GM23338 (cell line): ENCODE measurements at regions not wholly inside any gene's neighbourhood (a gene's known extent, or its start where the extent isn't known, plus 50 kb on each side); places are given as distances from the start of the nearest gene placed in this dataset.

Source experiments
- ATAC-seq: fragments of 200-7000 bp; cut with Tn5 transposase; 3 replicates; pipeline ENCODE4 v1.9.1; 2020
- DNase-seq: peaks from one replicate; pipeline ENCODE4 v3.0.0-alpha.2; 2015; ENCODE audit warnings: low spot score
- H2AFZ ChIP-seq: fragments of 200-600 bp; sonication (generic); 2 replicates; pipeline ENCODE4 v1.8.0; 2016; ENCODE audit warnings: antibody characterized with exemption, mild to moderate bottlenecking, moderate library complexity
- H3F3A ChIP-seq: fragments of 200-600 bp; sonication (generic); replicated peaks from 2 replicates; pipeline ENCODE4 v1.8.0; 2017; ENCODE audit warnings: antibody characterized with exemption, mixed run types, low read depth
- H3K27ac ChIP-seq: fragments of 200-600 bp; sonication (generic); 2 replicates; pipeline ENCODE4 v1.6.1; 2016; ENCODE audit warnings: low read depth
- H3K27me3 ChIP-seq: fragments of 200-600 bp; sonication (generic); 2 replicates; pipeline ENCODE4 v1.8.0; 2016; ENCODE audit warnings: mild to moderate bottlenecking, mixed run types, moderate library complexity; ENCODE audit not compliant: insufficient read depth
- H3K36me3 ChIP-seq: fragments of 200-600 bp; sonication (generic); 2 replicates; pipeline ENCODE4 v1.8.0; 2016; ENCODE audit warnings: mild to moderate bottlenecking; ENCODE audit not compliant: insufficient read depth
- H3K4me1 ChIP-seq: fragments of 200-600 bp; sonication (generic); 2 replicates; pipeline ENCODE4 v1.8.0; 2016; ENCODE audit warnings: mild to moderate bottlenecking, moderate library complexity; ENCODE audit not compliant: insufficient read depth
- H3K4me2 ChIP-seq: fragments of 200-600 bp; sonication (generic); 2 replicates; pipeline ENCODE4 v1.7.1; 2017; ENCODE audit warnings: mixed run types
- H3K4me3 ChIP-seq: fragments of 200-600 bp; sonication (generic); 2 replicates; pipeline ENCODE4 v1.6.1; 2016; ENCODE audit warnings: mixed run types
- H3K79me2 ChIP-seq: fragments of 200-600 bp; sonication (generic); replicated peaks from 2 replicates; pipeline ENCODE4 v1.8.0; 2017; ENCODE audit warnings: mild to moderate bottlenecking; ENCODE audit not compliant: insufficient read depth
- H3K9me2 ChIP-seq: fragments of 200-600 bp; sonication (generic); 2 replicates; pipeline ENCODE4 v1.8.0; 2017; ENCODE audit not compliant: insufficient read depth
- H4K20me1 ChIP-seq: fragments of 200-600 bp; sonication (generic); replicated peaks from 2 replicates; pipeline ENCODE4 v1.8.0; 2017; ENCODE audit warnings: mild to moderate bottlenecking; ENCODE audit not compliant: insufficient read depth
- H3K27ac Mint-ChIP-seq: 2 replicates; pipeline ENCODE4 v1.8.0; 2020; ENCODE audit warnings: inconsistent platforms, mild to moderate bottlenecking, moderate library complexity, mixed read lengths
- H3K27me3 Mint-ChIP-seq: 3 replicates; pipeline ENCODE4 v1.8.0; 2022; ENCODE audit warnings: low read depth, mild to moderate bottlenecking, moderate library complexity, mixed read lengths, inconsistent platforms; ENCODE audit not compliant: insufficient read depth, poor library complexity
- H3K36me3 Mint-ChIP-seq: 3 replicates; pipeline ENCODE4 v1.8.0; 2021; ENCODE audit warnings: low read depth, mild to moderate bottlenecking, inconsistent platforms, moderate library complexity, mixed read lengths
- H3K4me1 Mint-ChIP-seq: 3 replicates; pipeline ENCODE4 v1.8.0; 2020; ENCODE audit warnings: mild to moderate bottlenecking, inconsistent platforms, mixed read lengths
- H3K4me3 Mint-ChIP-seq: 3 replicates; pipeline ENCODE4 v1.8.0; 2021; ENCODE audit warnings: moderate library complexity, mild to moderate bottlenecking, inconsistent platforms, mixed read lengths
- H3K9me3 Mint-ChIP-seq: 3 replicates; pipeline ENCODE4 v1.8.0; 2020; ENCODE audit warnings: moderate library complexity, mild to moderate bottlenecking, inconsistent platforms, mixed read lengths
- ETS1 ChIP-seq: IDR thresholded peaks from 2 replicates; pipeline ENCODE4 v1.6.1; 2016; ENCODE audit warnings: antibody characterized with exemption
- EZH2 ChIP-seq: fragments of 200-600 bp; sonication (generic); IDR thresholded peaks from one replicate; pipeline ENCODE4 v1.8.0; 2017; ENCODE audit warnings: antibody characterized with exemption, mild to moderate bottlenecking, low read depth; ENCODE audit not compliant: unreplicated experiment
- EZH2phosphoT487 ChIP-seq: fragments of 200-600 bp; sonication (generic); IDR thresholded peaks from one replicate; pipeline ENCODE4 v1.8.1; 2018; ENCODE audit warnings: antibody characterized with exemption; ENCODE audit not compliant: unreplicated experiment
- JUNB ChIP-seq: IDR thresholded peaks from one replicate; pipeline ENCODE4 v1.6.1; 2016; ENCODE audit warnings: antibody characterized with exemption; ENCODE audit not compliant: unreplicated experiment
- NANOG ChIP-seq: IDR thresholded peaks from 2 replicates; pipeline ENCODE4 v1.6.1; 2016; ENCODE audit warnings: antibody characterized with exemption, borderline replicate concordance
- POLR2AphosphoS5 ChIP-seq: IDR thresholded peaks from 2 replicates; pipeline ENCODE4 v1.6.1; 2016; ENCODE audit warnings: antibody characterized with exemption, low read depth
- STAT1 ChIP-seq: IDR thresholded peaks from one replicate; pipeline ENCODE4 v1.6.1; 2016; ENCODE audit warnings: antibody characterized with exemption; ENCODE audit not compliant: unreplicated experiment
- ZNF114 ChIP-seq: fragments of 250-450 bp; sonication (Bioruptor Pico); IDR thresholded peaks from 2 replicates; pipeline ENCODE4 v1.5.0; 2020; ENCODE audit warnings: mild to moderate bottlenecking, moderate library complexity
- TF ChIP-seq, protein P1 (sequence below): fragments of 250-450 bp; sonication (Bioruptor Pico); IDR thresholded peaks from 2 replicates; pipeline ENCODE4 v1.5.0; 2020; ENCODE audit warnings: mild to moderate bottlenecking, moderate library complexity
- TF ChIP-seq, protein P2 (sequence below), 2 experiments: fragments of 200-600 bp in 1 of 2; sonication (generic) in 1 of 2; conservative IDR thresholded peaks; 2 replicates each; pipeline versions ENCODE4 v1.5.1 to v1.6.1; 2016 to 2017; ENCODE audit warnings: antibody characterized with exemption in 2 of 2, low read depth in 2 of 2, mild to moderate bottlenecking in 2 of 2, moderate library complexity in 1 of 2

DNA sequence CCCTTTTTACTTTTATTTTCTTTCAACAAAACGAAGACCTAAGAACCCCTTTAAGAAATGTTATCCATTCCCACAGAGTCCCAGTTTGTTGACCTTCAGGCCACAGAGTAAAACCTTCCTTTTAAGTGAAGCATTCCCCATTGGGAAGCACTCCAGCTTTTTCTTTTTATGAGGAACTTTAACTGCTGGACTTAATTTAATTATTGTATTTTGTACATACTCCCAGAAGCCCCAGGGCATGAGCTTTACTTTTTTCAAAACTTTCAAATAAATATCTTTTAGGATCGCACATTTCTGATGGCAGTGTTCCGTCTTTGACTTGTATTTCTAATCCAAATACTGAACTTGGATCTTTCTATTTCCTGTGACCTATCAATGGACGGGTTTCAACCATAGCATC lies 68.9 kb downstream of the ZIC5 start:
- ATAC-seq, result no peak
- Mint-ChIP-seq H3K27me3 (peaks cover 18% of the 10 kb centered on the region), H3K36me3 (no peaks in the 10 kb centered on the region), H3K4me3 (no peak overlapping the region), H3K4me1 (peaks cover 58% of the 10 kb centered on the region), H3K9me3 (no peaks in the 10 kb centered on the region), H3K27ac (no peak overlapping the region)
- TF ChIP-seq ETS1 (no peak), NANOG (no peak), JUNB (no peak), ZNF114 (CRISPR knock-in tag) (no peak), EZH2phosphoT487 (no peak), STAT1 (no peak), EZH2 (no peak), POLR2AphosphoS5 (no peak)
- TF ChIP-seq, protein P1, sequence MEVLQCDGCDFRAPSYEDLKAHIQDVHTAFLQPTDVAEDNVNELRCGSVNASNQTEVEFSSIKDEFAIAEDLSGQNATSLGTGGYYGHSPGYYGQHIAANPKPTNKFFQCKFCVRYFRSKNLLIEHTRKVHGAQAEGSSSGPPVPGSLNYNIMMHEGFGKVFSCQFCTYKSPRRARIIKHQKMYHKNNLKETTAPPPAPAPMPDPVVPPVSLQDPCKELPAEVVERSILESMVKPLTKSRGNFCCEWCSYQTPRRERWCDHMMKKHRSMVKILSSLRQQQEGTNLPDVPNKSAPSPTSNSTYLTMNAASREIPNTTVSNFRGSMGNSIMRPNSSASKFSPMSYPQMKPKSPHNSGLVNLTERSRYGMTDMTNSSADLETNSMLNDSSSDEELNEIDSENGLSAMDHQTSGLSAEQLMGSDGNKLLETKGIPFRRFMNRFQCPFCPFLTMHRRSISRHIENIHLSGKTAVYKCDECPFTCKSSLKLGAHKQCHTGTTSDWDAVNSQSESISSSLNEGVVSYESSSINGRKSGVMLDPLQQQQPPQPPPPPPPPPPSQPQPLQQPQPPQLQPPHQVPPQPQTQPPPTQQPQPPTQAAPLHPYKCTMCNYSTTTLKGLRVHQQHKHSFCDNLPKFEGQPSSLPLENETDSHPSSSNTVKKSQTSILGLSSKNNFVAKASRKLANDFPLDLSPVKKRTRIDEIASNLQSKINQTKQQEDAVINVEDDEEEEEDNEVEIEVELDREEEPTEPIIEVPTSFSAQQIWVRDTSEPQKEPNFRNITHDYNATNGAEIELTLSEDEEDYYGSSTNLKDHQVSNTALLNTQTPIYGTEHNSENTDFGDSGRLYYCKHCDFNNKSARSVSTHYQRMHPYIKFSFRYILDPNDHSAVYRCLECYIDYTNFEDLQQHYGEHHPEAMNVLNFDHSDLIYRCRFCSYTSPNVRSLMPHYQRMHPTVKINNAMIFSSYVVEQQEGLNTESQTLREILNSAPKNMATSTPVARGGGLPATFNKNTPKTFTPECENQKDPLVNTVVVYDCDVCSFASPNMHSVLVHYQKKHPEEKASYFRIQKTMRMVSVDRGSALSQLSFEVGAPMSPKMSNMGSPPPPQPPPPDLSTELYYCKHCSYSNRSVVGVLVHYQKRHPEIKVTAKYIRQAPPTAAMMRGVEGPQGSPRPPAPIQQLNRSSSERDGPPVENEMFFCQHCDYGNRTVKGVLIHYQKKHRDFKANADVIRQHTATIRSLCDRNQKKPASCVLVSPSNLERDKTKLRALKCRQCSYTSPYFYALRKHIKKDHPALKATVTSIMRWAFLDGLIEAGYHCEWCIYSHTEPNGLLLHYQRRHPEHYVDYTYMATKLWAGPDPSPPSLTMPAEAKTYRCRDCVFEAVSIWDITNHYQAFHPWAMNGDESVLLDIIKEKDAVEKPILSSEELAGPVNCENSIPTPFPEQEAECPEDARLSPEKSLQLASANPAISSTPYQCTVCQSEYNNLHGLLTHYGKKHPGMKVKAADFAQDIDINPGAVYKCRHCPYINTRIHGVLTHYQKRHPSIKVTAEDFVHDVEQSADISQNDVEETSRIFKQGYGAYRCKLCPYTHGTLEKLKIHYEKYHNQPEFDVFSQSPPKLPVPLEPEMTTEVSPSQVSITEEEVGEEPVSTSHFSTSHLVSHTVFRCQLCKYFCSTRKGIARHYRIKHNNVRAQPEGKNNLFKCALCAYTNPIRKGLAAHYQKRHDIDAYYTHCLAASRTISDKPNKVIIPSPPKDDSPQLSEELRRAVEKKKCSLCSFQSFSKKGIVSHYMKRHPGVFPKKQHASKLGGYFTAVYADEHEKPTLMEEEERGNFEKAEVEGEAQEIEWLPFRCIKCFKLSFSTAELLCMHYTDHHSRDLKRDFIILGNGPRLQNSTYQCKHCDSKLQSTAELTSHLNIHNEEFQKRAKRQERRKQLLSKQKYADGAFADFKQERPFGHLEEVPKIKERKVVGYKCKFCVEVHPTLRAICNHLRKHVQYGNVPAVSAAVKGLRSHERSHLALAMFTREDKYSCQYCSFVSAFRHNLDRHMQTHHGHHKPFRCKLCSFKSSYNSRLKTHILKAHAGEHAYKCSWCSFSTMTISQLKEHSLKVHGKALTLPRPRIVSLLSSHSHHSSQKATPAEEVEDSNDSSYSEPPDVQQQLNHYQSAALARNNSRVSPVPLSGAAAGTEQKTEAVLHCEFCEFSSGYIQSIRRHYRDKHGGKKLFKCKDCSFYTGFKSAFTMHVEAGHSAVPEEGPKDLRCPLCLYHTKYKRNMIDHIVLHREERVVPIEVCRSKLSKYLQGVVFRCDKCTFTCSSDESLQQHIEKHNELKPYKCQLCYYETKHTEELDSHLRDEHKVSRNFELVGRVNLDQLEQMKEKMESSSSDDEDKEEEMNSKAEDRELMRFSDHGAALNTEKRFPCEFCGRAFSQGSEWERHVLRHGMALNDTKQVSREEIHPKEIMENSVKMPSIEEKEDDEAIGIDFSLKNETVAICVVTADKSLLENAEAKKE, result no peak
- TF ChIP-seq, protein P2, sequence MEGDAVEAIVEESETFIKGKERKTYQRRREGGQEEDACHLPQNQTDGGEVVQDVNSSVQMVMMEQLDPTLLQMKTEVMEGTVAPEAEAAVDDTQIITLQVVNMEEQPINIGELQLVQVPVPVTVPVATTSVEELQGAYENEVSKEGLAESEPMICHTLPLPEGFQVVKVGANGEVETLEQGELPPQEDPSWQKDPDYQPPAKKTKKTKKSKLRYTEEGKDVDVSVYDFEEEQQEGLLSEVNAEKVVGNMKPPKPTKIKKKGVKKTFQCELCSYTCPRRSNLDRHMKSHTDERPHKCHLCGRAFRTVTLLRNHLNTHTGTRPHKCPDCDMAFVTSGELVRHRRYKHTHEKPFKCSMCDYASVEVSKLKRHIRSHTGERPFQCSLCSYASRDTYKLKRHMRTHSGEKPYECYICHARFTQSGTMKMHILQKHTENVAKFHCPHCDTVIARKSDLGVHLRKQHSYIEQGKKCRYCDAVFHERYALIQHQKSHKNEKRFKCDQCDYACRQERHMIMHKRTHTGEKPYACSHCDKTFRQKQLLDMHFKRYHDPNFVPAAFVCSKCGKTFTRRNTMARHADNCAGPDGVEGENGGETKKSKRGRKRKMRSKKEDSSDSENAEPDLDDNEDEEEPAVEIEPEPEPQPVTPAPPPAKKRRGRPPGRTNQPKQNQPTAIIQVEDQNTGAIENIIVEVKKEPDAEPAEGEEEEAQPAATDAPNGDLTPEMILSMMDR (conservative IDR thresholded peaks at IDR 0.05; ENCODE audit: low read depth in 2 of 2), result no peak
- H3K4me1 ChIP-seq, result peaks cover 47% of the 10 kb centered on the region
- DNase-seq, result no peak
- no peaks in the 10 kb centered on the region for H3K9me2 ChIP-seq
- H3K36me3 ChIP-seq, result peaks cover 5% of the 10 kb centered on the region; the same call in 1 of the 2 replicates
- H3K27ac ChIP-seq, result no peak overlapping the region
- no peak overlapping the region for H2AFZ ChIP-seq
- no peak overlapping the region for H3K4me2 ChIP-seq
- H3K27me3 ChIP-seq, result peaks cover 10% of the 10 kb centered on the region; the same call in 1 of the 2 replicates
- H4K20me1 ChIP-seq, result no peaks in the 10 kb centered on the region
- H3K4me3 ChIP-seq, result no peak overlapping the region
- no peaks in the 10 kb centered on the region for H3K79me2 ChIP-seq
- no peaks in the 10 kb centered on the region for H3F3A ChIP-seq
